ENCODE measurements at regions not wholly inside any gene's neighbourhood (a gene's known extent, or its start where the extent isn't known, plus 50 kb on each side); places are given as distances from the start of the nearest gene placed in this dataset.

DNA sequence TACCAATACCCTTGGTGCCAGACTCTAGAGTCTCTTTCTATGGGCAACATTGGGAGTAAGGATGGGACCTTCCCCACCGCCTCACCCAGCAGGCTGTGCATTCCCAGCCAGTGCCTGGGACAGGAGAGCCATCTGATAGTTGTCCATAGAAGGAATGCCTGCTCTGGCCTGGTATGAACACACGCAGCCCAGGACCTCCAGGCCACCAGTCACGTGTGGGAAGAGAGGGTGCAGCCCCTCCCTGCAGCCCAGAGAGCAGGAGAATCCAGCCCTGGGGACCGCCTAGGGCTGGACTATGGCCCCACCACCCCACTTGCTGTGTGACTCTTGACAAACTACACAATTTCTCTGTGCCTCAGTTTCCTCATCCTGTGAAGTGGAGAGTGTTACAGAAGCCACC is 52.5 kb upstream of the ID2 start:
- H3K4me3 Mint-ChIP-seq, result no peak overlapping the region
- H3K4me1 Mint-ChIP-seq (ENCODE audit: low read depth), result peaks cover 14% of the 10 kb centered on the region
- no peak overlapping the region for H3K27ac Mint-ChIP-seq
- H3K27me3 Mint-ChIP-seq, result peaks cover 7% of the 10 kb centered on the region
- H3K9me3 Mint-ChIP-seq, result no peaks in the 10 kb centered on the region
- intact Hi-C loops (cut with micrococcal nuclease), result no loop called here
- H3K36me3 Mint-ChIP-seq (ENCODE audit: low read depth), result no peaks in the 10 kb centered on the region

DNA sequence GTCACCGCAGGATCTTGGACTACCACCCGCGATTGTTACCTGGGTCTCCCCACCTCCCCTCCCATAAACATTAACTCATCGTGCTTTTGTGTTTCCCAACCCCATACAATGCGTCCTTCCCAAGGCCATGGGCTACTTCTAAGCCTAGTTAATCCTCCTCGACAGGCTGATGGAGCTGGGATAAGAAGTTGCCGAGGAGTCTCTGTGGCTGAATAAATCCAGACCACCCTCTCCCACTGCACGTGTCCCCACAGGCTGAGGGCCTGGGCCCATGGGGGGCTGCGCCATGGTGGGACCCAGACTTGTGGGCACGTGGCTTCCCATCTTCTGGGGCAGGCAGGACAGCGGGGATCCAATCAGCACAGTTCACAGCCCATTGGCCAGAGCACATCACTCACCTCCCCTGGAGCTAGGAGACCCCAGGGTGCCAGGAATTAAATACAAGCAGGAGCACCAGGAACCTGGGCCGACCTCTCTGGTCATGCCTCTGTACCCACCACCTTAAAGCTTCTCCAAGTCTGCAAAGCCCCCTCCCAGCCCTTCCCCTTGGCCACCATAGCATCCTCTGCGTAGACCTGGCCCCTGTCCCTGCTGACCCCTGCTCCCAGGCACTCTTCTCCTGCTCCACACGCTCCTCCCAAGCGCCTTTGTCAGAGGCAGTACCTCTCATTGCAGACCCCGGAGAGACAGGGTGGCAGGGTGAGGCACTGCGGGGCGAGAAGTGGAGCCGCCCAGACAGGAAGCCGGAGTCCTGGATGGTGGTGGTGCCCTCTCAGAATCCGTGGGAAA is 51.0 kb upstream of the ID2 start:
- no peak overlapping the region for H3K27ac Mint-ChIP-seq
- no peaks in the 10 kb centered on the region for H3K9me3 Mint-ChIP-seq
- peaks cover 14% of the 10 kb centered on the region for H3K4me1 Mint-ChIP-seq (ENCODE audit: low read depth)
- H3K27me3 Mint-ChIP-seq, result peaks cover 6% of the 10 kb centered on the region
- H3K4me3 Mint-ChIP-seq, result no peak overlapping the region
- no peaks in the 10 kb centered on the region for H3K36me3 Mint-ChIP-seq (ENCODE audit: low read depth)
- intact Hi-C loops (cut with micrococcal nuclease), result no loop called here

DNA sequence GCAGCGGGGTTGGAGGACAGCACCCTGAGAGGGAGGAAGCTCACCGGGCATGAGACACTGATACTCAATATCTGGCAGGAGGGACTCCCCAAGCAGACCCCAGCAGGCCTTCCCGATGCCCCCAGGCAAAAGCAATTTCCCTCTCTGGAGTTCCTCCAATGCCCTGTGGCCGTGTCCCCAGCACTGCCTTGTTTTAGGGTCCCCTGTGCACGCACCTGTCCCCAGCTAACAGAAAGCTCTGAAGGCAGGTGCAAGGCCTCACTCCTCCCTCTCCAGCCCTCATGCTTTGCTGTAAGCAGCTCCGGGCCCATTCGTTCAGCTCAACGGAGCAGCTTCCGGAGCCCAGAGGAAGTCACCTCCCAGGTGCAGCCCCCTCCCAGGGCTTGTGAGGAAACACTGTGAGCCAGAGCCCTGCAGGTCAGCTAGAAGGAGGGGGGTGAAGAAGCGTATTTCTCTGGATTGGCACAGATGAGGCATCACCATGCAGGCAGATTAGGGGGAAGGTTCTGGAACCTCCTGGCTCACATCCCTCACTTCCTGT is 50.3 kb upstream of the ID2 start:
- no peak overlapping the region for H3K27ac Mint-ChIP-seq
- H3K27me3 Mint-ChIP-seq, result peaks cover 7% of the 10 kb centered on the region
- H3K9me3 Mint-ChIP-seq, result no peaks in the 10 kb centered on the region
- H3K36me3 Mint-ChIP-seq (ENCODE audit: low read depth), result no peaks in the 10 kb centered on the region
- intact Hi-C loops (cut with micrococcal nuclease), result no loop called here
- H3K4me3 Mint-ChIP-seq, result no peak overlapping the region
- peaks cover 12% of the 10 kb centered on the region for H3K4me1 Mint-ChIP-seq (ENCODE audit: low read depth)

Measured in dendritic cell treated with granulocyte-macrophage colony-stimulating factor and Interleukin-4, amounts not matched to agents 40 ng/mL and 50 ng/mL, for 4 days (primary cell).